NCI-H82 (cell line): ENCODE measurements at regions not wholly inside any gene's neighbourhood (a gene's known extent, or its start where the extent isn't known, plus 50 kb on each side); places are given as distances from the start of the nearest gene placed in this dataset.

Source experiments
- DNase-seq: peaks from one replicate; lab custom pipeline; 2025; lab: John Stamatoyannopoulos, UW

DNA sequence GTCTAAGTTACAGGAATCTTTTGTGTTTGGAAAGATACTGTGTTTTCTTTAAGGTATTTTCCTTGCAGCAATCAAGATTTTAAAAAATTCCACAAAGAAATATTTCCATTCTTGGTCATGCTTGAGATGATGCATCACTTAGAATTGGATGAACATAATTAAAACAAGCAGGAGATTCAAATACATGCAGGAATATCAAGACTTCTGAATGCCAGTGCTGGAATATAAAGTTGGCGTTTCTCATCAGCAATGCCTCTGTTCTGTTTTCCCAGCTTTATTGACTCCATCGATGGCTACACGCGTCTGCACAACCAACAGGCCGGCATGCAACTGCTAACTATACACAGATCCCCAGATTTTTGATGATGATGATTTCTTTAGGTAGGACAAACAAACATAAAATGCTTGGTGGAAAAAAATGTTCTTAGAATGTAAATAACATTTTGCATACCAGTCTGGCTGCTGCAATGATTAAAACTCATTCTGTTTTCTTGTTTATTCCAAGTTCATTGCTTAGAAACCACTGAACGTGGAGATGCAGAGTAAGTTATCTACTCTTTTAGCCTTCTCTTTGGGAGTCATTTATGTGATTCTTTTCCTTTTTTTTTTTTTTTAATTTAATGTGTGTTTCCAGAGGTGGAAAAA, 91.3 kb upstream of the FAM171A1 start:
- DNase-seq: no peak

DNA sequence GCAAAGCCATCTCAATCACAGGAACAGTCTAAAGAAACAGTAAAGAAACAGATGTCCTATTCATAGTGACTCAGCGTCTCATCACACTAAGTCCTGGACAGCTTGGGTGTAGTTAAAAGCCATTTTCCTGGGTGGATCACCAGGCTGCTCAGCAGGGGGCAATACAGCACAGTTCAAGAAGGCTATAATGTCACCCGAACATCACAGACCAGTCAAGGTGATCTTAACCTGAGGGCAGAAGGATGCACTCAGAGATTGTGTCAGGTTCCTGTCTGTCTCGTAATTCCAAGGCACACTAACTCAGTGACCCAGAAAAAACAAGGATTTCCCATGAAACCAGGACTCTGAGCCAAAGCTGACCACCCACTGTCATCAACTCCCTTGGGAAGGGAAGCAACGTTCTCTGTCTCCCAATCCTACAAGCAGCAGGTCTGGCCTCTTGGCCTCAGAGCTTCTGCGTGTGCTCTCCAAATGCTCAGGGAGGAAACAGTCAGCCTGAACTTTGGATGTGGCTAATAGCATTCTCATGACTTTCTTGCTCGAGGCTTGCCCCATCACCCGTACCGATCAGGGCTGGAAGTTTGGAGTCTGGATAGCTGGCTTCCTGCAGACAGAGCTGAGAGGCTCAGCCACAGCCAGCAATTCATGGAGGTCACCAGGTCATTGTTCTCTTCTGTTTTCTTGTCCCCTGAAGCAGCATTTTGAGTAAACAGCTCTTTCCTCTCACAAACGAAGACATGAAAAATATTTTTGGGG, 90.4 kb upstream of the FAM171A1 start:
- peak; percentile 55 for DNase-seq

DNA sequence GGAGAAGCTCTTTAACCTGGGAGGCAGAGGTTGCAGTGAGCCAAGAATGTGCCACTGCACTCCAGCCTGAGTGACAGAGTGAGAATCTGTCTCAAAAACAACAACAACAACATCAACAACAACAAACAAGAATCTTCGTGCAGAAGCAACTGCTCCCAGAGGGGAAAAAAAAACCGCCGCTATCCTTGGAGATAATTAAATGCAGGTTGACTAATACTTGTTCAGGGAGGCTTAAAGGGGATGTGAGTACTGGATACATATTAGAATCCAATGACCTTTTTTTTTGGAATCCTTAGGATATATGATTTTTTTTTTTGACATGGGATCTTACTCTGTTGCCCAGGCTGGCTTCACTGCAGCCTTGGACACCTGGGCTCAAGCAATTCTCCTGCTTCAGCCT, 89.6 kb upstream of the FAM171A1 start:
- no peak for DNase-seq

DNA sequence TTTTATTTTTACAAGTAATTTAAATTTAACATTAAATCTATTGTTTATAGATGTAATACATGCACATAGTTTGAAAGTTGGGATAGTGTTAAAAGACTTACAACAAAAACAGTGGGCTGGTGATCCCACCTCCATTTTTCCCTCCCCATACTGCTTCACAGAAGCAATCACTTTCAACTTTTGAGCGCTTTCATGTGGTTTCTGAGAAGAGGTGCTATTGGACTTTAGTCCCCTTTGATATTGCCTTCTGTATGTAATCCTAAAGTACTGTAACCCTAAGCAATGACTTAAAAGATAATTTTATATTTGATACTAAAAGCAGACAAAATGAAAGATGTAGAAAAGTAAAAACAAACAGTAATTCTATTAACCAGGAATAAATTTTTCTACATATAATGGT, 88.1 kb upstream of the FAM171A1 start:
- no peak for DNase-seq

- no peak for DNase-seq
Measured at GRCh38 chr10:15457382-15457781, 86.3 kb upstream of the FAM171A1 start.

- peak; percentile 12 for DNase-seq
Measured at GRCh38 chr10:15455456-15455855, 84.4 kb upstream of the FAM171A1 start.

- DNase-seq: peak; percentile 84
Measured at GRCh38 chr10:15453926-15454325, 82.8 kb upstream of the FAM171A1 start.

DNA sequence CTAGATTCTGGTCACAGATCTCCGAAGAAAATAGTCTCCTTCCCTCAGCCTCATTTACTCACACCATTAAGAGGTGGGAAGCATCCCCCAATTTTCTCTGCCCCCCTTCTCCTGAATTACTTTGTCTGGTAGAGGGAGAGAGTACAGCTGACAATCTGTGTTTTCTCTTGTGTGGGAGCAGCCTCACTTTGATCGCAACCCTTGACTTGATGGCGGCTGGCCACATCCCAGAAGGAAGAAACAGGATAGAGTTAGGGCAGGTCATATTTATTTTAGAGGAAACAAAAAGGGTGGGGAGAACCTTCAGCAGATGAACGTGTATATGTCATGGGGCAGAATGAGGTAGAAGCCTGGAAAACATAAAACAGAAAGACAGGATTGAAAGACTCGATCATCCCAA, 82.4 kb upstream of the FAM171A1 start:
- DNase-seq: no peak

GRCh38 chr10:15452545-15452944, 81.5 kb upstream of the FAM171A1 start:
- DNase-seq: no peak

GRCh38 chr10:15451137-15452094, 80.3 kb upstream of the FAM171A1 start:
- DNase-seq: no peak

GRCh38 chr10:15448598-15448997, 77.5 kb upstream of the FAM171A1 start:
- peak; percentile 52 for DNase-seq

DNA sequence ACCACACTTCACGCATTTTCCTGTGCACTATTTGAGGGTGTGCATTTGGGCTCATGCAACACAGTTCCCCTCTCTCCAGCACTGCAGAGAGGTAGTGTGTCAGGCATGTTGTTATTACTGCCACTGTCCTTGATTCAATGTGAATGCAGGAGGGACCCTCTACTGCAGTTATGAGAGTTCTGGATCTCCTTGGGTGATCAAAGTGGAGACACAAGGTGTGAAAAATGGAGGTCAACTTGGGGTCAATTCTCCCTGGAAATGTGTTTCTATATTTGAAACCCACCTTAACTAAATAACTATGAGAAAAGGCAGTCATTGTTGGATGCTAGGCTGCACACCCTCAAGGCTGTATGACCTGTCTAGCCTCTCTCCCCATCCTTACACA, 73.9 kb upstream of the FAM171A1 start:
- DNase-seq: no peak

DNA sequence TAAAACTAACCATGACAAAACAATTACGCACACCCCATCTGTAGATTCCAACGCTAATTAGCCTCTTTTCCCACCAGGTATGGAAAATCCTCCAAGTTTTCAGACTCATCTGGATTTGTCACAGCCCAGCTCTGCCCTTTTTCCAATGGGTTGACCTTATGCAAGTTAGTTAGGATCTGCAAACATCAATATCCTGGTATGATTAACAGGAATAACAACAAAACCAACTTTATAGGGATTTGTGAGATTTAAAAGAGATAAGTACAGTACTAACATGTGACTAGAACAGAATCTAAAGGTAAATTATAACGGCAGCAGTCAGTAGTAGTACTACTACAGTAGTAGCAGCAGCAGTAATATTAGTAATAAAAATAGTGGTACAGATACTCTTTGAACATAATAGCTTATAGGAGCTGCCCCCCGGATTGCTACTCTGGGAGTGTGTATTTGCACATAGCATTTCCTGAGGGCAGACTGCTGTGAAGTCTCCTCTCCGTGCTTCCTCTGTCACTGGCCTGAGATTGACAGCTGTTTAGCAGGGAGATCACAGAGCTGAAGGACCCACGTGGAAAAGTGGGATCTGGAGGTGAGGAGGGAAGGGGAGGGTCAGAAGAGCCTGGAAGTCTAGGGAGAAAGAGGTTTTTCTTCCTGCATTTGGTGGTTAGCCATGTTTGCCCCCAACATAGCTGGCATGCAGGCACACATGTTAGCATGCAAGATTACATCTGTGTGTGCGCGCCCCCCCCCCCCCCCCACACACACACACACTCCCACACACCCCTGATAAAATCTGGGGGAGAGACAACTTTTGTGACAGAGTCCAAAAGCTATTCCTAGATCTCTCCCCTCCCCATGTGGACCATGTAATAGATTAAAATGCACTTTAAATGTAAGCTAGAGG, 73.3 kb upstream of the FAM171A1 start:
- peak; percentile 52 for DNase-seq

DNA sequence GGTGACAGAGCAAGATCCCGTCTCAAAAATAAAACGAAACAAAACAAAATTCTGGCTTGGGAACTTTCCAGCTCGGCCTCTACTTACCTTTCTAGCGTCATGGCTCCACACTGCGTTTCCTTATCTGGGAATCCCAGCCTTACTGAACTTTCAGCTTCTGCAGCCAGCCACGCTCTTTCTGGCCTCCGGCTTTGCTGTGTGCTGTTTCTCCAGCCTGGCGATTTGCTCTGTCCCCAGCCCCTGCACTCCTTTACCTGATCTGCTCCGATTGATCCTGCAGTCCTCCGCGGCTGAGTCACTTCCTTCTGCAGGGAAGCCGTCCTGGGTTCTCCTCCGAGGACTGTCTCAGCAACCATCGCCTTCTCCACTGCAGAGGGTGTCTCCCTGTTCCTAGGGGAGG, 71.0 kb upstream of the FAM171A1 start:
- no peak for DNase-seq

GRCh38 chr10:15440204-15440711, 69.2 kb upstream of the FAM171A1 start:
- no peak for DNase-seq

- peak; percentile 47 for DNase-seq
Measured at GRCh38 chr10:15439341-15439842, 68.3 kb upstream of the FAM171A1 start.

- DNase-seq: no peak
Measured at GRCh38 chr10:15436696-15437095, 65.6 kb upstream of the FAM171A1 start.

DNA sequence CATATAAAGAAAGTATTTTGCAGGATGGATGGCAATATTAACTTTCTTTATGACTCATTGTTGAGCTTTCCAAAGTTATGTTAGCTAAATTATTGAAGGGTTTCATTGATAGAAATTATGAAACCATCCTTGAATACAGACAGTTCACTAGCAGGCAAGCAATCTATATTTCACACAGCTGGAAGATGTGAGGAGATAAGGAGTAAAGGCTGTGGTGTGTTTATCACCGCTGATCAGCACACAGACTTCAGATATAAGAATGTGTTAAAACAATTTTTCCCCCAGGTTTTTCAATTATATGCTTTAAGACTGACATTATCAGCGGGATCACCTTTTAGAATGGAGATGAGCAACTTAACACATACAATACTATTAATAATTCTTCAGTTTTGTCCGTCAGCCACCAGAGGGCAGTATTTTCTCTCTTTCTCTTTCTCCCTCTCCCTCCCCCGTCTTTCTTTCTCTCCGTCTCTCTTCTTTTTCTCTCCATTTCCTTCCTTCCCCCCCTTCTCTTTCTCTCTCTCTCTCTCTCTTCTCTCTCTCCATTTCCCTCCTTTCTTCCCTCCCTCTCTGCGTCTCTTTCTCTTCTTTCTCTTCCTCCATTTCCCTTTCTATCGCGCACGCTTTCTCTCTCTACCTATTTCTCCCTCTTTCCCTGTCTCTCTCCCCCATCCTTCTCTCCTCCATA, 62.9 kb upstream of the FAM171A1 start:
- DNase-seq: peak; percentile 82

DNA sequence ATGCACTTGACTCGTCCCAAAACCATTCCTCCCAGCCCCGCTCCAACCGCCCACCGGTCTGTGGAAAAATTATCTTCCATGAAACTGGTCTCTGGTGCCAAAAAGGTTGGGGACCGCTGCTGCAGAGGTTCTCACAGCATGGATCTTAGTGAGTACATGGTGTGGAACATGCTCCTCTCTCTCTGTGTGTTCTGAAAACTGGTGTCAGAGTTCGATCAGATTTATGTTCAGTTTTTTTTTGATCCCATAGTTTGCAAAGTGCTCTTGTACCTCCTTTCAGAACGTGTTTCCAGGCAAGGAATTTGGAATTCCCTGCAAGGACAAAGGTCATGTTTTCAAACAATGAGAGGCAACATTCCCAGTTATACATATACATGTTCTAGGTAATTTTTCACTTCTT, 61.2 kb upstream of the FAM171A1 start:
- DNase-seq: no peak

DNA sequence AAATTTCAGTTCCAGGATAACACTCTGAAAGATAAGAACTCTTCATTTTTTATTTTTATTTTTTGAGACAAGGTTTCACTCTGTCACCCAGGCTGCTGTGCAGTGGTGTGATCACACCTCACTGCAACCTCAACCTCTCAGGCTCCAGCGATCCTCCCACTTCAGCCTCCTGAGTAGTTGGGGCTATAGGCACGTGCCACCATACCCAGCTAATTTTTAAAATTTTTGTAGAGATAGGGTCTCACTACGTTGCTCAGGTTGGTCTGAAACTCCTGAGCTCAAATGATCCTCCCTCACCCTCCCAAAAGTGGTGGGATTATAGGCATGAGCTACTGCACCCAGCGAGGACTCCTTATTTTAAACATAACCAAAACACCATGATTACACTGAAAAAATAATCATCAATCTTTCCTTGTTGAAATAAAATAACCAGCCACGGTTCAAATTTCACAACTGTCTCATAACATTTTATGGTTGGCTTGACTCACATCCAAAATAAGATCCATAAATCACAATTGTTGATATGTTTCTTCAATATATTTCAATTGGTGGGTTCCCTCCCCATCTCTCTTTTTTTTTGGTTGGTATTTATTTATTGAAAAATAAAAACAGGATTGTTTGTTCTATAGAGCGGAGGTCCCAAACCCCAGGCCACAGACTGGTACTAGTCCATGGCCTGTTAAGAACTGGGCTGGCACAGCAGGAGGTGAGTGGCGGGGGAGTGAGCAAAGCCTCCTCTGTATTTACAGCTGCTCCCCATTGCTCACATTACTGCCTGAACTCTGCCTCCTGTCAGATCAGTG, 60.1 kb upstream of the FAM171A1 start:
- no peak for DNase-seq
